GM12865 (cell line): ENCODE measurements at regions not wholly inside any gene's neighbourhood (a gene's known extent, or its start where the extent isn't known, plus 50 kb on each side); places are given as distances from the start of the nearest gene placed in this dataset.

Source experiments
- DNase-seq: peaks from one replicate; pipeline ENCODE4 v3.0.0; 2010; ENCODE audit warnings: low read depth
- H3K4me3 ChIP-seq: 2 replicates; pipeline ENCODE4 v1.5.1; 2011; ENCODE audit warnings: mild to moderate bottlenecking, low read depth, low read length, control low read depth
- CTCF ChIP-seq: IDR thresholded peaks from 2 replicates; pipeline ENCODE4 v1.5.1; 2011; ENCODE audit warnings: low read length, control low read depth, low read depth, inconsistent platforms; ENCODE audit not compliant: insufficient read depth; ENCODE audit errors: missing control alignments

GRCh38 chr1:187122566-187122965 lies 293.8 kb downstream of the PLA2G4A start:
- H3K4me3 ChIP-seq: no peak overlapping the region
- TF ChIP-seq CTCF: no peak
- DNase-seq: no peak

- H3K4me3 ChIP-seq: no peak overlapping the region
- DNase-seq: no peak
- TF ChIP-seq CTCF: no peak
These were observed 300.4 kb downstream of the PLA2G4A start for GRCh38 chr1:187129132-187129531.

GRCh38 chr1:187143783-187144182 lies 315.0 kb downstream of the PLA2G4A start:
- no peak for TF ChIP-seq CTCF

GRCh38 chr1:187146388-187146787 lies 317.6 kb downstream of the PLA2G4A start:
- no peak overlapping the region for H3K4me3 ChIP-seq
- no peak for TF ChIP-seq CTCF
- no peak for DNase-seq

More at GRCh38 chr1:187143783-187144182, 315.0 kb downstream of the PLA2G4A start:
- DNase-seq: no peak
- no peak overlapping the region for H3K4me3 ChIP-seq

GRCh38 chr1:187151555-187151954 lies 322.8 kb downstream of the PLA2G4A start:
- no peak overlapping the region for H3K4me3 ChIP-seq
- TF ChIP-seq CTCF: no peak

GRCh38 chr1:187153047-187153446 lies 324.3 kb downstream of the PLA2G4A start:
- no peak for TF ChIP-seq CTCF
- H3K4me3 ChIP-seq: no peak overlapping the region
- no peak for DNase-seq

More at GRCh38 chr1:187151555-187151954, 322.8 kb downstream of the PLA2G4A start:
- DNase-seq: no peak

- peak; percentile 7 for DNase-seq
- H3K4me3 ChIP-seq: no peak overlapping the region
- TF ChIP-seq CTCF: no peak
These were observed 328.4 kb downstream of the PLA2G4A start for GRCh38 chr1:187157115-187157514.
